ENCODE measurements at regions not wholly inside any gene's neighbourhood (a gene's known extent, or its start where the extent isn't known, plus 50 kb on each side); places are given as distances from the start of the nearest gene placed in this dataset.

- Histone ChIP-seq H3K4me1 (no peaks in the 10 kb centered on the region), H3K36me3 (no peaks in the 10 kb centered on the region), H3K27ac (no peak overlapping the region), H3K9me3 (no peaks in the 10 kb centered on the region), H3K9ac (ENCODE audit: low read depth in 2 of 2, low read length in 2 of 2) (no peak overlapping the region), H3K4me3 (no peak overlapping the region), H3K27me3 (no peaks in the 10 kb centered on the region)
- no peak for DNase-seq
- TF ChIP-seq CTCF (IDR thresholded peaks at IDR 0.05) = no peak
- intact Hi-C loops (cut with DNase I) = no loop called here
Observed at GRCh38 chr6:24026050-24026449, 100.0 kb upstream of the NRSN1 start.

GRCh38 chr6:24031496-24031895, 94.5 kb upstream of the NRSN1 start:
- no peaks in the 10 kb centered on the region for H3K27me3 ChIP-seq
- intact Hi-C loops (cut with DNase I) = no loop called here
- H3K9ac ChIP-seq (ENCODE audit: low read depth in 2 of 2, low read length in 2 of 2) = no peak overlapping the region
- DNase-seq = no peak
- no peaks in the 10 kb centered on the region for H3K9me3 ChIP-seq
- no peak overlapping the region for H3K4me3 ChIP-seq
- no peak for TF ChIP-seq CTCF (IDR thresholded peaks at IDR 0.05)
- no peak overlapping the region for H3K27ac ChIP-seq
- no peaks in the 10 kb centered on the region for H3K4me1 ChIP-seq
- H3K36me3 ChIP-seq = no peaks in the 10 kb centered on the region

GRCh38 chr6:24032896-24033688, 92.9 kb upstream of the NRSN1 start:
- no peaks in the 10 kb centered on the region for H3K4me1 ChIP-seq

GRCh38 chr6:24043848-24044247, 82.2 kb upstream of the NRSN1 start:
- Histone ChIP-seq H3K36me3 (no peaks in the 10 kb centered on the region), H3K27me3 (no peaks in the 10 kb centered on the region), H3K27ac (no peak overlapping the region), H3K4me3 (no peak overlapping the region), H3K9ac (ENCODE audit: low read depth in 2 of 2, low read length in 2 of 2) (no peak overlapping the region), H3K4me1 (no peaks in the 10 kb centered on the region), H3K9me3 (no peaks in the 10 kb centered on the region)
- DNase-seq = no peak
- TF ChIP-seq CTCF (IDR thresholded peaks at IDR 0.05) = no peak
- intact Hi-C loops (cut with DNase I) = no loop called here

More at GRCh38 chr6:24032896-24033688, 92.9 kb upstream of the NRSN1 start:
- no peak for TF ChIP-seq CTCF (IDR thresholded peaks at IDR 0.05)
- no peak for DNase-seq
- Histone ChIP-seq H3K4me3 (no peak overlapping the region), H3K27ac (no peak overlapping the region), H3K9me3 (no peaks in the 10 kb centered on the region), H3K27me3 (no peaks in the 10 kb centered on the region), H3K36me3 (no peaks in the 10 kb centered on the region), H3K9ac (ENCODE audit: low read depth in 2 of 2, low read length in 2 of 2) (no peak overlapping the region)
- intact Hi-C loops (cut with DNase I) = no loop called here

DNA sequence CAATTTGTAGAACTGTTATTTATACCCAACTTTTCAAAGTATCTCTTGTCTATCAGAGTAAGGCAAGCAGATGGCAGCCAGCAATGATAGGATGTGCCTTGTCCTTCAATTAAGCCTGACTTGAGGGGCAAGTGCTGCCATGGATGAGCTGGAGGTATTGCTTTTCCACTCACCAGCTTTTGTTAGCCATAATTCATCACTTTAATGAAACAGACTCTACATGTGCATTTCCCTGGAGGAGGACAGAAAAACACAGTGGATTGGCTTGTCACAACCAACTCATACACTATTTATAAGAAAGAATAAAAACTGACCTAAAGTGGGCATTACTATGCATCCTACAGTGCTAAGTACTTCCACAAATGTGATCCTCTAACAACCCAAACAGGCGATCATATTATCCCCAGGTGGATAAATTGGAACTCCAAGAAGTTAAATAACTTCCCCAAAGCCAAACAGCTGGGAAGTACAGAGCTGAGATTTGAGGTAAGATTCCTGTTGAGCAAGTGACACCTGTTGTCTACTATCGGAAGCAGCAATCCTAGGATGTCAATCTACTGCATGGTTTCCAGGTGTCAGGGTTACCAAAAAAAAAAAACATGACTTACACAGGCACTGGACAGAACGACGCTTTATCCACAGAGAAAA, 73.9 kb upstream of the NRSN1 start:
- Histone ChIP-seq H3K27me3 (no peaks in the 10 kb centered on the region), H3K4me3 (no peak overlapping the region), H3K9ac (ENCODE audit: low read depth in 2 of 2, low read length in 2 of 2) (no peak overlapping the region), H3K27ac (no peak overlapping the region), H3K36me3 (no peaks in the 10 kb centered on the region), H3K9me3 (no peaks in the 10 kb centered on the region), H3K4me1 (no peaks in the 10 kb centered on the region)
- intact Hi-C loops (cut with DNase I) = no loop called here
- DNase-seq = no peak
- TF ChIP-seq CTCF (IDR thresholded peaks at IDR 0.05) = no peak
